ENCODE measurements at regions not wholly inside any gene's neighbourhood (a gene's known extent, or its start where the extent isn't known, plus 50 kb on each side); places are given as distances from the start of the nearest gene placed in this dataset.
A peak's percentile ranks its signal among the peaks of the same experiment; 100 is the strongest.

- Histone ChIP-seq H3K27ac (ENCODE audit: low read depth, low read length) (no peak overlapping the region), H3K36me3 (ENCODE audit: control insufficient read depth in 2 of 3, insufficient read depth in 3 of 3, low read length in 3 of 3) (no peaks in the 10 kb centered on the region), H3K4me1 (ENCODE audit: control insufficient read depth in 2 of 2, insufficient read depth in 2 of 2, low read length in 2 of 2) (no peaks in the 10 kb centered on the region), H3K4me3 (ENCODE audit: low read length) (no peak overlapping the region), H3K27me3 (ENCODE audit: control insufficient read depth in 2 of 2, insufficient read depth in 2 of 2, low read length in 2 of 2) (no peaks in the 10 kb centered on the region), H3K9me3 (ENCODE audit: control insufficient read depth in 2 of 3, low read length in 3 of 3) (no peaks in the 10 kb centered on the region)
- no peak for DNase-seq
- Mint-ChIP-seq H3K9me3 (peaks cover 0 to 14% (median 3%) of the 10 kb centered on the region in 11 donors), H3K4me1 (no peaks in the 10 kb centered on the region), H3K36me3 (peaks cover 0 to 4% (median 0%) of the 10 kb centered on the region in 5 donors), H3K4me3 (no peak overlapping the region), H3K27ac (no peak overlapping the region), H3K27me3 (peaks cover 0 to 5% (median 0%) of the 10 kb centered on the region in 5 donors)
- intact Hi-C loops (cut with micrococcal nuclease), result no loop called here
- peak; percentile 41 for ATAC-seq
- ChIA-PET POLR2A (no interaction called here), CTCF (interaction anchor here (0.7 kb wide), 2 partner anchors 32 to 504 kb away, joined by 3 to 4 read pairs; no protein-coding TSS in a partner anchor)
Observed at GRCh38 chr10:78470267-78471103, 436.8 kb downstream of the RPS24 start.

GRCh38 chr10:78471326-78471722 lies 437.7 kb downstream of the RPS24 start:
- peaks cover 0 to 4% (median 0%) of the 10 kb centered on the region in 5 donors for H3K36me3 Mint-ChIP-seq
- POLR2A ChIA-PET, result no interaction called here
- H3K9me3 Mint-ChIP-seq, result peaks cover 0 to 14% (median 3%) of the 10 kb centered on the region in 11 donors

GRCh38 chr10:78471723-78472550 lies 438.3 kb downstream of the RPS24 start:
- no peaks in the 10 kb centered on the region for H3K9me3 ChIP-seq (ENCODE audit: control insufficient read depth in 2 of 3, low read length in 3 of 3)
- DNase-seq (no peak), ATAC-seq (no peak)
- Mint-ChIP-seq H3K27ac (no peak overlapping the region), H3K9me3 (peaks cover 0 to 14% (median 3%) of the 10 kb centered on the region in 11 donors), H3K4me3 (no peak overlapping the region), H3K36me3 (peaks cover 0 to 4% (median 0%) of the 10 kb centered on the region in 5 donors), H3K4me1 (no peaks in the 10 kb centered on the region), H3K27me3 (peaks cover 0 to 5% (median 0%) of the 10 kb centered on the region in 5 donors)
- no peaks in the 10 kb centered on the region for H3K27me3 ChIP-seq (ENCODE audit: control insufficient read depth in 2 of 2, insufficient read depth in 2 of 2, low read length in 2 of 2)
- POLR2A ChIA-PET, result no interaction called here
- CTCF ChIA-PET, result no interaction called here
- no peak overlapping the region for H3K4me3 ChIP-seq (ENCODE audit: low read length)
- intact Hi-C loops (cut with micrococcal nuclease), result no loop called here
- H3K36me3 ChIP-seq (ENCODE audit: control insufficient read depth in 2 of 3, insufficient read depth in 3 of 3, low read length in 3 of 3), result no peaks in the 10 kb centered on the region
- H3K4me1 ChIP-seq (ENCODE audit: control insufficient read depth in 2 of 2, insufficient read depth in 2 of 2, low read length in 2 of 2), result no peaks in the 10 kb centered on the region
- H3K27ac ChIP-seq (ENCODE audit: low read depth, low read length), result no peak overlapping the region

More at GRCh38 chr10:78471326-78471722, 437.7 kb downstream of the RPS24 start:
- Mint-ChIP-seq H3K27ac (no peak overlapping the region), H3K27me3 (peaks cover 0 to 5% (median 0%) of the 10 kb centered on the region in 5 donors), H3K4me1 (no peaks in the 10 kb centered on the region), H3K4me3 (no peak overlapping the region)
- intact Hi-C loops (cut with micrococcal nuclease), result no loop called here
- H3K9me3 ChIP-seq (ENCODE audit: control insufficient read depth in 2 of 3, low read length in 3 of 3), result no peaks in the 10 kb centered on the region
- no peaks in the 10 kb centered on the region for H3K4me1 ChIP-seq (ENCODE audit: control insufficient read depth in 2 of 2, insufficient read depth in 2 of 2, low read length in 2 of 2)
- H3K27ac ChIP-seq (ENCODE audit: low read depth, low read length), result no peak overlapping the region
- ATAC-seq (no peak), DNase-seq (no peak)
- no peaks in the 10 kb centered on the region for H3K27me3 ChIP-seq (ENCODE audit: control insufficient read depth in 2 of 2, insufficient read depth in 2 of 2, low read length in 2 of 2)
- CTCF ChIA-PET, result no interaction called here
- H3K4me3 ChIP-seq (ENCODE audit: low read length), result no peak overlapping the region
- no peaks in the 10 kb centered on the region for H3K36me3 ChIP-seq (ENCODE audit: control insufficient read depth in 2 of 3, insufficient read depth in 3 of 3, low read length in 3 of 3)

GRCh38 chr10:78472551-78472890 lies 438.9 kb downstream of the RPS24 start:
- H3K4me3 ChIP-seq (ENCODE audit: low read length), result no peak overlapping the region
- H3K27me3 ChIP-seq (ENCODE audit: control insufficient read depth in 2 of 2, insufficient read depth in 2 of 2, low read length in 2 of 2), result no peaks in the 10 kb centered on the region
- H3K9me3 Mint-ChIP-seq, result peaks cover 0 to 10% (median 1%) of the 10 kb centered on the region in 11 donors
- no peak overlapping the region for H3K4me3 Mint-ChIP-seq
- H3K27me3 Mint-ChIP-seq, result peaks cover 0 to 5% (median 0%) of the 10 kb centered on the region in 5 donors
- ChIA-PET CTCF (no interaction called here), POLR2A (no interaction called here)
- no peaks in the 10 kb centered on the region for H3K36me3 ChIP-seq (ENCODE audit: control insufficient read depth in 2 of 3, insufficient read depth in 3 of 3, low read length in 3 of 3)
- no peaks in the 10 kb centered on the region for H3K4me1 ChIP-seq (ENCODE audit: control insufficient read depth in 2 of 2, insufficient read depth in 2 of 2, low read length in 2 of 2)
- no peaks in the 10 kb centered on the region for H3K9me3 ChIP-seq (ENCODE audit: control insufficient read depth in 2 of 3, low read length in 3 of 3)
- peaks cover 0 to under 1% (median 0%) of the 10 kb centered on the region in 5 donors for H3K36me3 Mint-ChIP-seq
- ATAC-seq, result no peak
- intact Hi-C loops (cut with micrococcal nuclease), result no loop called here
- no peaks in the 10 kb centered on the region for H3K4me1 Mint-ChIP-seq
- H3K27ac Mint-ChIP-seq, result no peak overlapping the region
- DNase-seq, result no peak
- no peak overlapping the region for H3K27ac ChIP-seq (ENCODE audit: low read depth, low read length)

- H3K27ac Mint-ChIP-seq, result no peak overlapping the region
- no peak for DNase-seq
- Histone ChIP-seq H3K27me3 (ENCODE audit: control insufficient read depth in 2 of 2, insufficient read depth in 2 of 2, low read length in 2 of 2) (no peaks in the 10 kb centered on the region), H3K27ac (ENCODE audit: low read depth, low read length) (no peak overlapping the region), H3K4me3 (ENCODE audit: low read length) (no peak overlapping the region), H3K36me3 (ENCODE audit: control insufficient read depth in 2 of 3, insufficient read depth in 3 of 3, low read length in 3 of 3) (no peaks in the 10 kb centered on the region), H3K4me1 (ENCODE audit: control insufficient read depth in 2 of 2, insufficient read depth in 2 of 2, low read length in 2 of 2) (no peaks in the 10 kb centered on the region), H3K9me3 (ENCODE audit: control insufficient read depth in 2 of 3, low read length in 3 of 3) (no peaks in the 10 kb centered on the region)
- H3K4me3 Mint-ChIP-seq, result no peak overlapping the region
- H3K27me3 Mint-ChIP-seq, result peaks cover 0 to 5% (median 0%) of the 10 kb centered on the region in 5 donors
- POLR2A ChIA-PET, result no interaction called here
- no peak for ATAC-seq
- CTCF ChIA-PET, result no interaction called here
- no peaks in the 10 kb centered on the region for H3K36me3 Mint-ChIP-seq
- intact Hi-C loops (cut with micrococcal nuclease), result no loop called here
- peaks cover 0 to 9% (median 0%) of the 10 kb centered on the region in 11 donors for H3K9me3 Mint-ChIP-seq
- no peaks in the 10 kb centered on the region for H3K4me1 Mint-ChIP-seq
Observed at GRCh38 chr10:78473006-78473405, 439.3 kb downstream of the RPS24 start.

DNA sequence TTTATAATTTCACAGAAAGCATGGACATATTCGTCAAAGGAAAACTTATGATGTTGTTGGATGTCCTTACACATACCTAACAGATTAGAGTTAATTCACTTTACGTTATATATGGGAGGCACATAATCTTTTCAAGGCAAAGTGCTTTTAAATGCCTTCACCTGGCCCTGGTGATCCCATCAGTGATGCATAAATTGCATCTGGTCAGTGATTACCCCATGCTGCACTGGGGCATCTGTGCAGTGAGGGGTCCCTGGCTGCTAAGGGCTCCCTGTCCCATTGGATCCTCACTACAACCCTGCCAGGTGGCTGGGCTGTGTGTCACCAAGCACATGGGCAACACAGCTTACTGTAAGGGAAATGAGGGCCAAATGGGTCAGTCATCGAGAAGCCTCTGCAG lies 441.1 kb downstream of the RPS24 start:
- H3K27me3 ChIP-seq (ENCODE audit: control insufficient read depth in 2 of 2, insufficient read depth in 2 of 2, low read length in 2 of 2), result no peaks in the 10 kb centered on the region
- H3K9me3 Mint-ChIP-seq, result peaks cover 0 to 6% (median 0%) of the 10 kb centered on the region in 11 donors
- H3K27me3 Mint-ChIP-seq, result peaks cover 0 to 10% (median 8%) of the 10 kb centered on the region in 5 donors
- no peaks in the 10 kb centered on the region for H3K36me3 Mint-ChIP-seq
- CTCF ChIA-PET, result no interaction called here
- H3K4me3 ChIP-seq (ENCODE audit: low read length), result no peak overlapping the region
- H3K27ac ChIP-seq (ENCODE audit: low read depth, low read length), result no peak overlapping the region
- no peak overlapping the region for H3K4me3 Mint-ChIP-seq
- DNase-seq (no peak), ATAC-seq (no peak)
- no peaks in the 10 kb centered on the region for H3K36me3 ChIP-seq (ENCODE audit: control insufficient read depth in 2 of 3, insufficient read depth in 3 of 3, low read length in 3 of 3)
- no peaks in the 10 kb centered on the region for H3K4me1 ChIP-seq (ENCODE audit: control insufficient read depth in 2 of 2, insufficient read depth in 2 of 2, low read length in 2 of 2)
- POLR2A ChIA-PET, result no interaction called here
- no peaks in the 10 kb centered on the region for H3K4me1 Mint-ChIP-seq
- no peak overlapping the region for H3K27ac Mint-ChIP-seq
- H3K9me3 ChIP-seq (ENCODE audit: control insufficient read depth in 2 of 3, low read length in 3 of 3), result no peaks in the 10 kb centered on the region
- intact Hi-C loops (cut with micrococcal nuclease), result no loop called here

All from naive thymus-derived CD4-positive, alpha-beta T cell (primary cell).